H1 (cell line): ENCODE measurements at regions not wholly inside any gene's neighbourhood (a gene's known extent, or its start where the extent isn't known, plus 50 kb on each side); places are given as distances from the start of the nearest gene placed in this dataset.

ENCODE experiments used
- CTCF ChIP-seq, 3 experiments: IDR thresholded peaks; 1 replicate in 2 of 3; 2 replicates in 1 of 3; pipeline versions ENCODE4 v1.5.1 to v1.6.1; 2011; ENCODE audit warnings: low read length in 3 of 3, mild to moderate bottlenecking in 3 of 3, inconsistent platforms in 2 of 3, low read depth in 1 of 3, moderate library complexity in 1 of 3; ENCODE audit not compliant: insufficient read depth in 1 of 3; ENCODE audit errors: control extremely low read depth in 1 of 3
- EZH2 ChIP-seq: fragments of 200-600 bp; sonication (generic); IDR thresholded peaks from 2 replicates; pipeline ENCODE4 v1.7.1; 2012; ENCODE audit warnings: low read depth, mild to moderate bottlenecking, moderate library complexity, low read length, inconsistent platforms; ENCODE audit not compliant: severe bottlenecking
- POLR2A ChIP-seq, 2 experiments: IDR thresholded peaks; 1 replicate in 1 of 2; 2 replicates in 1 of 2; pipeline ENCODE4 v1.6.1; 2011; ENCODE audit warnings: low read depth in 2 of 2, low read length in 2 of 2, mild to moderate bottlenecking in 2 of 2; ENCODE audit errors: control extremely low read depth in 1 of 2
- RFX5 ChIP-seq: IDR thresholded peaks from 2 replicates; pipeline ENCODE4 v1.6.1; 2011; ENCODE audit warnings: low read depth, low read length, improper control_type of control experiment, borderline replicate concordance
- RXRA ChIP-seq: IDR thresholded peaks from 2 replicates; pipeline ENCODE4 v1.6.1; 2011; ENCODE audit warnings: low read depth, mild to moderate bottlenecking, low read length, moderate library complexity; ENCODE audit not compliant: insufficient read depth
- SIX5 ChIP-seq: IDR thresholded peaks from 2 replicates; pipeline ENCODE4 v1.6.1; 2011; ENCODE audit warnings: mild to moderate bottlenecking, low read depth, low read length
- ZNF274 ChIP-seq: IDR thresholded peaks from 2 replicates; pipeline ENCODE4 v1.7.0; 2012; ENCODE audit warnings: low read length, borderline replicate concordance; ENCODE audit errors: extremely low read depth

GRCh38 chr14:40936861-40937260 lies 669.8 kb upstream of the LRFN5 start:
- TF ChIP-seq RFX5, result no peak
- no peak for TF ChIP-seq POLR2A (IDR thresholded peaks at IDR 0.05; ENCODE audit: control extremely low read depth in 1 of 2, low read depth in 2 of 2, low read length in 2 of 2)
- TF ChIP-seq CTCF (IDR thresholded peaks at IDR 0.05; ENCODE audit: control extremely low read depth in 1 of 3, insufficient read depth in 1 of 3, low read depth in 1 of 3, low read length in 3 of 3), result no peak
- no peak for TF ChIP-seq SIX5
- no peak for TF ChIP-seq EZH2
- TF ChIP-seq ZNF274, result no peak
- no peak for TF ChIP-seq RXRA
